ENCODE measurements at regions not wholly inside any gene's neighbourhood (a gene's known extent, or its start where the extent isn't known, plus 50 kb on each side); places are given as distances from the start of the nearest gene placed in this dataset.

- H3K4me2 ChIP-seq (ENCODE audit: insufficient read depth, low read length): no peak overlapping the region
- WGBS (ENCODE audit: insufficient coverage, low coverage, missing lambda C conversion rate): 0% methylated on average over 1 of the region's 1 CpG
- no peak for DNase-seq (ENCODE audit: extremely low read depth in 1 of 4, low spot score in 3 of 4)
- H3K9me3 ChIP-seq (replicated peaks; ENCODE audit: control insufficient read depth, insufficient read depth, low read depth, low read length): no peaks in the 10 kb centered on the region
- H4K20me1 ChIP-seq (replicated peaks; ENCODE audit: control insufficient read depth, insufficient read depth, low read length): no peaks in the 10 kb centered on the region
- ChIA-PET POLR2A (no interaction called here), CTCF (ENCODE audit: low intra/inter-chr PET ratio) (no interaction called here)
- H2AFZ ChIP-seq (ENCODE audit: low read depth, low read length): no peak overlapping the region
- no peaks in the 10 kb centered on the region for H3K79me2 ChIP-seq (ENCODE audit: control insufficient read depth, insufficient read depth, low read length)
- no peak overlapping the region for H3K9ac ChIP-seq (ENCODE audit: insufficient read depth in 1 of 2, low read depth in 2 of 2, low read length in 2 of 2)
- no peak for FAIRE-seq
- intact Hi-C loops (cut with micrococcal nuclease): no loop called here
- in situ Hi-C loops (cut with MboI): no loop called here
- no peak overlapping the region for H3K4me3 ChIP-seq
- BruUV-seq (replicated peaks): no TSS peak
- TF ChIP-seq CTCF (IDR thresholded peaks at IDR 0.05 in 2 of 3, conservative IDR thresholded peaks at IDR 0.05 in 1 of 3; ENCODE audit: insufficient read depth in 2 of 3, low read depth in 1 of 3, low read length in 3 of 3): no peak
- TF ChIP-seq TCF7L2 (IDR thresholded peaks at IDR 0.05; ENCODE audit: low read depth, low read length): no peak
- TF ChIP-seq CEBPB (tag; IDR thresholded peaks at IDR 0.05): no peak
- TF ChIP-seq NFXL1 (CRISPR knock-in tag; IDR thresholded peaks at IDR 0.05): no peak
- TF ChIP-seq ERF (CRISPR knock-in tag; IDR thresholded peaks at IDR 0.05): no peak
- TF ChIP-seq E2F4 (CRISPR knock-in tag; IDR thresholded peaks at IDR 0.05; ENCODE audit: low read depth): no peak
- TF ChIP-seq MIER1 (IDR thresholded peaks at IDR 0.05; ENCODE audit: low read depth): no peak
- TF ChIP-seq DEAF1 (CRISPR knock-in tag; IDR thresholded peaks at IDR 0.05): no peak
- no peak for TF ChIP-seq RBM14 (IDR thresholded peaks at IDR 0.05; ENCODE audit: borderline replicate concordance, insufficient read depth, low read depth, low read length)
- TF ChIP-seq EGR1 (conservative IDR thresholded peaks at IDR 0.05): no peak
- H3K27ac ChIP-seq (ENCODE audit: extremely low read depth, low read depth, low read length): no peak overlapping the region
- no peaks in the 10 kb centered on the region for H3K4me1 ChIP-seq (replicated peaks in 1 of 2; ENCODE audit: control insufficient read depth in 2 of 2, insufficient read depth in 2 of 2, low read length in 2 of 2)
- ATAC-seq: no peak
- no peaks in the 10 kb centered on the region for H3K27me3 ChIP-seq (ENCODE audit: control insufficient read depth in 2 of 2, insufficient read depth in 2 of 2, low read length in 2 of 2)
- no peaks in the 10 kb centered on the region for H3K36me3 ChIP-seq (ENCODE audit: control insufficient read depth, insufficient read depth, low read length)
- H3K9me1 ChIP-seq (ENCODE audit: control insufficient read depth, insufficient read depth, low read length): no peaks in the 10 kb centered on the region
Measured at GRCh38 chr12:61781021-61781581, 479.1 kb upstream of the USP15 start.

Data from K562 (cell line).